ENCODE measurements at regions not wholly inside any gene's neighbourhood (a gene's known extent, or its start where the extent isn't known, plus 50 kb on each side); places are given as distances from the start of the nearest gene placed in this dataset.

GRCh38 chr16:9503251-9503984 is 412.0 kb downstream of the HAPSTR1 start:
- Histone ChIP-seq H4K20me1 (replicated peaks; ENCODE audit: control insufficient read depth, extremely low read depth, insufficient read depth, low read length) (no peaks in the 10 kb centered on the region), H3K9ac (replicated peaks; ENCODE audit: extremely low read depth, insufficient read depth, low read length) (no peak overlapping the region), H3K27ac (ENCODE audit: insufficient read depth, low read depth, low read length) (no peak overlapping the region), H3K4me3 (replicated peaks in 1 of 3; ENCODE audit: insufficient read depth in 1 of 3, low read depth in 1 of 3, low read length in 3 of 3) (no peak overlapping the region), H3K9me1 (replicated peaks; ENCODE audit: control insufficient read depth, extremely low read depth, insufficient read depth, low read length) (no peaks in the 10 kb centered on the region), H3K27me3 (ENCODE audit: control insufficient read depth in 2 of 2, insufficient read depth in 2 of 2, low read length in 2 of 2) (no peaks in the 10 kb centered on the region), H3K4me2 (ENCODE audit: insufficient read depth, low read length) (no peak overlapping the region), H2AFZ (ENCODE audit: low read depth, low read length) (no peak overlapping the region), H3K4me1 (ENCODE audit: control insufficient read depth, extremely low read depth, insufficient read depth, low read length) (no peaks in the 10 kb centered on the region), H3K79me2 (ENCODE audit: control insufficient read depth, insufficient read depth, low read length) (no peaks in the 10 kb centered on the region), H3K9me3 (replicated peaks; ENCODE audit: control insufficient read depth, insufficient read depth, low read length) (peaks cover 3% of the 10 kb centered on the region), H3K36me3 (ENCODE audit: control insufficient read depth in 2 of 2, extremely low read depth in 1 of 2, insufficient read depth in 2 of 2, low read length in 2 of 2) (no peaks in the 10 kb centered on the region)
- DNase-seq (ENCODE audit: low read depth, low spot score) (no peak), FAIRE-seq (no peak)
- CTCF ChIA-PET = no interaction called here
- dilution Hi-C loops (cut with MboI; ENCODE audit: extremely low pct_ligation_motif_present, low sequenced_read_pairs) (no loop called here), intact Hi-C loops (cut with micrococcal nuclease) (no loop called here)
- BruUV-seq (replicated peaks) = no TSS peak
- POLR2A ChIA-PET = no interaction called here
- no peak for TF ChIP-seq MAX (IDR thresholded peaks at IDR 0.05; ENCODE audit: insufficient read depth, insufficient read length)
- TF ChIP-seq MYC (IDR thresholded peaks at IDR 0.05; ENCODE audit: low read depth, low read length) = no peak
- no peak for TF ChIP-seq CTCF (IDR thresholded peaks at IDR 0.05; ENCODE audit: extremely low read depth in 1 of 2, insufficient read depth in 1 of 2, low read depth in 1 of 2, low read length in 2 of 2)
- TF ChIP-seq POLR2AphosphoS5 (IDR thresholded peaks at IDR 0.05; ENCODE audit: insufficient read depth, low read depth, low read length) = no peak
- no peak for TF ChIP-seq EZH2 (IDR thresholded peaks at IDR 0.05; ENCODE audit: borderline replicate concordance, low read depth, low read length, severe bottlenecking)
- no peak for TF ChIP-seq POLR2A (IDR thresholded peaks at IDR 0.05; ENCODE audit: low read depth, low read length)
- TF ChIP-seq GATA2 (IDR thresholded peaks at IDR 0.05; ENCODE audit: insufficient read depth, insufficient read length, low read depth, low read length) = no peak
- no peak for TF ChIP-seq JUN (IDR thresholded peaks at IDR 0.05; ENCODE audit: borderline replicate concordance, insufficient read depth, insufficient read length, low read depth)
- TF ChIP-seq FOS (IDR thresholded peaks at IDR 0.05; ENCODE audit: borderline replicate concordance, insufficient read depth, low read length) = no peak
